Activated T-helper 17 cell treated with anti-CD3 and anti-CD28 coated beads, Interleukin-2, amount 50 U/mL, for 72 hours (primary cell): ENCODE measurements at regions not wholly inside any gene's neighbourhood (a gene's known extent, or its start where the extent isn't known, plus 50 kb on each side); places are given as distances from the start of the nearest gene placed in this dataset.

Experiments used
- ATAC-seq: fragments of 150-1000 bp; cut with Tn5 transposase; replicated peaks from 2 replicates; pipeline ENCODE4 v1.10.0; 2021; ENCODE audit warnings: mild to moderate bottlenecking, moderate library complexity
- H3K27ac Mint-ChIP-seq: one replicate; pipeline ENCODE4 v1.8.0; 2022; ENCODE audit warnings: mixed read lengths
- H3K27me3 Mint-ChIP-seq: one replicate; pipeline ENCODE4 v1.8.0; 2022; ENCODE audit warnings: mixed read lengths
- H3K36me3 Mint-ChIP-seq: one replicate; pipeline ENCODE4 v1.8.0; 2022; ENCODE audit warnings: low read depth, mild to moderate bottlenecking, mixed read lengths
- H3K4me1 Mint-ChIP-seq: one replicate; pipeline ENCODE4 v1.8.0; 2022; ENCODE audit warnings: mixed read lengths
- H3K4me3 Mint-ChIP-seq: one replicate; pipeline ENCODE4 v1.8.0; 2022; ENCODE audit warnings: mild to moderate bottlenecking, mixed read lengths
- H3K9me3 Mint-ChIP-seq: one replicate; pipeline ENCODE4 v1.8.0; 2022; ENCODE audit warnings: mixed read lengths

- H3K27me3 Mint-ChIP-seq: no peaks in the 10 kb centered on the region
- ATAC-seq: no peak
- H3K4me3 Mint-ChIP-seq: no peak overlapping the region
- no peak overlapping the region for H3K27ac Mint-ChIP-seq
- no peaks in the 10 kb centered on the region for H3K4me1 Mint-ChIP-seq
- H3K36me3 Mint-ChIP-seq: no peaks in the 10 kb centered on the region
- H3K9me3 Mint-ChIP-seq: peaks cover 17% of the 10 kb centered on the region
Observed at GRCh38 chr7:54338319-54338718, 203.9 kb upstream of the VSTM2A start.

GRCh38 chr7:54339073-54339472 lies 203.1 kb upstream of the VSTM2A start:
- H3K9me3 Mint-ChIP-seq: peaks cover 15% of the 10 kb centered on the region
- no peak overlapping the region for H3K4me3 Mint-ChIP-seq
- no peaks in the 10 kb centered on the region for H3K36me3 Mint-ChIP-seq
- no peak for ATAC-seq
- H3K4me1 Mint-ChIP-seq: no peaks in the 10 kb centered on the region
- H3K27me3 Mint-ChIP-seq: no peaks in the 10 kb centered on the region
- no peak overlapping the region for H3K27ac Mint-ChIP-seq

- Mint-ChIP-seq H3K27me3 (no peaks in the 10 kb centered on the region), H3K27ac (no peak overlapping the region), H3K4me1 (no peaks in the 10 kb centered on the region), H3K4me3 (no peak overlapping the region), H3K9me3 (peaks cover 6% of the 10 kb centered on the region), H3K36me3 (no peaks in the 10 kb centered on the region)
- ATAC-seq: no peak
Observed at GRCh38 chr7:54342458-54342857, 199.7 kb upstream of the VSTM2A start.

- Mint-ChIP-seq H3K27ac (no peak overlapping the region), H3K9me3 (peaks cover 16% of the 10 kb centered on the region), H3K36me3 (no peaks in the 10 kb centered on the region), H3K4me3 (no peak overlapping the region), H3K4me1 (no peaks in the 10 kb centered on the region), H3K27me3 (no peaks in the 10 kb centered on the region)
- no peak for ATAC-seq
Observed at GRCh38 chr7:54343511-54343910, 198.7 kb upstream of the VSTM2A start.

GRCh38 chr7:54345746-54346145 lies 196.4 kb upstream of the VSTM2A start:
- Mint-ChIP-seq H3K27me3 (no peaks in the 10 kb centered on the region), H3K4me3 (no peak overlapping the region), H3K36me3 (no peaks in the 10 kb centered on the region), H3K4me1 (no peaks in the 10 kb centered on the region), H3K27ac (no peak overlapping the region), H3K9me3 (peaks cover 21% of the 10 kb centered on the region)
- ATAC-seq: no peak

GRCh38 chr7:54349229-54349628 lies 192.9 kb upstream of the VSTM2A start:
- Mint-ChIP-seq H3K27ac (no peak overlapping the region), H3K4me1 (no peaks in the 10 kb centered on the region), H3K4me3 (no peak overlapping the region), H3K9me3 (peaks cover 22% of the 10 kb centered on the region), H3K36me3 (no peaks in the 10 kb centered on the region), H3K27me3 (no peaks in the 10 kb centered on the region)
- ATAC-seq: no peak

GRCh38 chr7:54354436-54354835 lies 187.7 kb upstream of the VSTM2A start:
- ATAC-seq: no peak
- no peaks in the 10 kb centered on the region for H3K36me3 Mint-ChIP-seq
- no peak overlapping the region for H3K27ac Mint-ChIP-seq
- H3K27me3 Mint-ChIP-seq: no peaks in the 10 kb centered on the region
- peaks cover 10% of the 10 kb centered on the region for H3K9me3 Mint-ChIP-seq
- H3K4me1 Mint-ChIP-seq: no peaks in the 10 kb centered on the region
- no peak overlapping the region for H3K4me3 Mint-ChIP-seq

GRCh38 chr7:54355842-54356241 lies 186.3 kb upstream of the VSTM2A start:
- H3K27me3 Mint-ChIP-seq: no peaks in the 10 kb centered on the region
- no peaks in the 10 kb centered on the region for H3K4me1 Mint-ChIP-seq
- H3K9me3 Mint-ChIP-seq: peaks cover 10% of the 10 kb centered on the region
- H3K27ac Mint-ChIP-seq: no peak overlapping the region
- no peak overlapping the region for H3K4me3 Mint-ChIP-seq
- no peak for ATAC-seq
- H3K36me3 Mint-ChIP-seq: no peaks in the 10 kb centered on the region

- no peaks in the 10 kb centered on the region for H3K27me3 Mint-ChIP-seq
- H3K9me3 Mint-ChIP-seq: peaks cover 13% of the 10 kb centered on the region
- no peak overlapping the region for H3K4me3 Mint-ChIP-seq
- ATAC-seq: no peak
- no peak overlapping the region for H3K27ac Mint-ChIP-seq
- no peaks in the 10 kb centered on the region for H3K36me3 Mint-ChIP-seq
- H3K4me1 Mint-ChIP-seq: no peaks in the 10 kb centered on the region
Observed at GRCh38 chr7:54360075-54360840, 181.9 kb upstream of the VSTM2A start.

GRCh38 chr7:54390565-54390964 lies 151.6 kb upstream of the VSTM2A start:
- H3K4me1 Mint-ChIP-seq: no peaks in the 10 kb centered on the region
- H3K27ac Mint-ChIP-seq: no peak overlapping the region
- H3K4me3 Mint-ChIP-seq: no peak overlapping the region
- H3K27me3 Mint-ChIP-seq: no peaks in the 10 kb centered on the region
- no peak for ATAC-seq
- H3K36me3 Mint-ChIP-seq: no peaks in the 10 kb centered on the region
- H3K9me3 Mint-ChIP-seq: peaks cover 13% of the 10 kb centered on the region

- ATAC-seq: no peak
- H3K9me3 Mint-ChIP-seq: peaks cover 8% of the 10 kb centered on the region
- H3K36me3 Mint-ChIP-seq: no peaks in the 10 kb centered on the region
- H3K27me3 Mint-ChIP-seq: no peaks in the 10 kb centered on the region
- no peak overlapping the region for H3K27ac Mint-ChIP-seq
- no peaks in the 10 kb centered on the region for H3K4me1 Mint-ChIP-seq
- H3K4me3 Mint-ChIP-seq: no peak overlapping the region
Observed at GRCh38 chr7:54392935-54393334, 149.2 kb upstream of the VSTM2A start.

- no peaks in the 10 kb centered on the region for H3K27me3 Mint-ChIP-seq
- H3K4me1 Mint-ChIP-seq: no peaks in the 10 kb centered on the region
- peaks cover 12% of the 10 kb centered on the region for H3K9me3 Mint-ChIP-seq
- no peaks in the 10 kb centered on the region for H3K36me3 Mint-ChIP-seq
- H3K27ac Mint-ChIP-seq: no peak overlapping the region
- no peak overlapping the region for H3K4me3 Mint-ChIP-seq
- ATAC-seq: peak; percentile 52
Observed at GRCh38 chr7:54394834-54395233, 147.3 kb upstream of the VSTM2A start.

- H3K4me3 Mint-ChIP-seq: no peak overlapping the region
- ATAC-seq: peak; percentile 73
- no peaks in the 10 kb centered on the region for H3K36me3 Mint-ChIP-seq
- H3K4me1 Mint-ChIP-seq: no peaks in the 10 kb centered on the region
- H3K27me3 Mint-ChIP-seq: no peaks in the 10 kb centered on the region
- peaks cover 13% of the 10 kb centered on the region for H3K9me3 Mint-ChIP-seq
- H3K27ac Mint-ChIP-seq: no peak overlapping the region
Observed at GRCh38 chr7:54397836-54398612, 144.2 kb upstream of the VSTM2A start.

GRCh38 chr7:54398863-54399262 lies 143.3 kb upstream of the VSTM2A start:
- no peaks in the 10 kb centered on the region for H3K36me3 Mint-ChIP-seq
- H3K4me1 Mint-ChIP-seq: no peaks in the 10 kb centered on the region
- peaks cover 12% of the 10 kb centered on the region for H3K9me3 Mint-ChIP-seq
- H3K27me3 Mint-ChIP-seq: no peaks in the 10 kb centered on the region
- H3K27ac Mint-ChIP-seq: no peak overlapping the region
- no peak for ATAC-seq
- H3K4me3 Mint-ChIP-seq: no peak overlapping the region

GRCh38 chr7:54409917-54410316 lies 132.3 kb upstream of the VSTM2A start:
- Mint-ChIP-seq H3K4me3 (no peak overlapping the region), H3K27me3 (no peaks in the 10 kb centered on the region), H3K36me3 (no peaks in the 10 kb centered on the region), H3K4me1 (no peaks in the 10 kb centered on the region), H3K27ac (no peak overlapping the region), H3K9me3 (peaks cover 30% of the 10 kb centered on the region)
- ATAC-seq: no peak
